Transverse colon (tissue), 4 donors: ENCODE measurements at regions not wholly inside any gene's neighbourhood (a gene's known extent, or its start where the extent isn't known, plus 50 kb on each side); places are given as distances from the start of the nearest gene placed in this dataset.

ENCODE experiments used
- DNase-seq: peaks from one replicate; pipeline ENCODE4 v3.0.0-alpha.2; 2019
- H3K27ac ChIP-seq, 4 donors: fragments of 200-600 bp; sonication (generic); 2 replicates each; pipeline ENCODE4 v1.5.1; 2016 to 2018; ENCODE audit warnings: inconsistent platforms in 4 of 4
- H3K27me3 ChIP-seq: fragments of 200-600 bp; sonication (generic); 2 replicates; pipeline ENCODE4 v1.5.1; 2017; ENCODE audit warnings: inconsistent platforms
- H3K36me3 ChIP-seq, 4 donors: fragments of 200-600 bp; sonication (generic); 2 replicates each; pipeline ENCODE4 v1.5.1; 2017 to 2019; ENCODE audit warnings: inconsistent platforms in 4 of 4
- H3K4me1 ChIP-seq, 4 donors: fragments of 200-600 bp; sonication (generic); 2 replicates each; pipeline ENCODE4 v1.5.1; 2017 to 2020; ENCODE audit warnings: inconsistent platforms in 4 of 4
- H3K4me3 ChIP-seq, 4 donors: fragments of 200-600 bp; sonication (generic); 1 replicate in 1 of 4; 2 replicates in 3 of 4; pipeline versions ENCODE4 v1.5.1 to v1.6.1; 2017 to 2019; ENCODE audit warnings: inconsistent platforms in 4 of 4
- H3K9me3 ChIP-seq, 2 donors: fragments of 200-600 bp; sonication (generic); 2 replicates each; pipeline ENCODE4 v1.5.1; 2017 to 2019; ENCODE audit warnings: inconsistent platforms in 2 of 2
- CTCF ChIP-seq, 5 experiments: fragments of 200-600 bp in 3 of 5; fragments of 450-650 bp in 2 of 5; sonication (generic) in 3 of 5; IDR thresholded peaks; 1 replicate in 2 of 5; 2 replicates in 3 of 5; pipeline ENCODE4 v1.5.1; 2016 to 2017; ENCODE audit warnings: antibody characterized with exemption in 5 of 5, inconsistent platforms in 3 of 5, mild to moderate bottlenecking in 2 of 5, moderate library complexity in 1 of 5
- EP300 ChIP-seq: sonication (generic); formaldehyde crosslinking; IDR thresholded peaks from one replicate; pipeline ENCODE4 v1.6.1; 2017; ENCODE audit warnings: antibody characterized with exemption, low read depth
- POLR2A ChIP-seq: fragments of 450-650 bp; IDR thresholded peaks from one replicate; pipeline ENCODE4 v1.6.1; 2016; ENCODE audit warnings: antibody characterized with exemption, mild to moderate bottlenecking, moderate library complexity
- POLR2AphosphoS5 ChIP-seq, 3 donors: sonication (generic); formaldehyde crosslinking; IDR thresholded peaks; one replicate each; pipeline ENCODE4 v1.6.1; 2016; ENCODE audit warnings: antibody characterized with exemption in 3 of 3
- WGBS, 2 donors: methylation state at CpG; one replicate each; pipeline ENCODE4 v1.1.5; 2018; ENCODE audit warnings: low coverage in 1 of 2; 5-methylcytosine and 5-hydroxymethylcytosine counted together
- in situ Hi-C, 4 donors: fragments of 200-750 bp; cut with MboI; loops; one replicate each; pipeline versions ENCODE4 v1.15.0 to v1.15.1; 2017; ENCODE audit warnings: low sequenced_read_pairs in 3 of 4, low pct_ligation_motif_present in 1 of 4, low pct_unique_long_range_greater_than_20kb in 1 of 4
- intact Hi-C: fragments of 100-400 bp; cut with DNase I; formaldehyde crosslinking; loops from one replicate; pipeline ENCODE4 v1.15.1; 2023; ENCODE audit warnings: low total_unique reads

- DNase-seq, result no peak
- Histone ChIP-seq H3K9me3 (no peaks in the 10 kb centered on the region), H3K27me3 (no peaks in the 10 kb centered on the region), H3K4me3 (no peak overlapping the region), H3K27ac (no peak overlapping the region), H3K36me3 (no peaks in the 10 kb centered on the region), H3K4me1 (no peaks in the 10 kb centered on the region)
- intact Hi-C loops, result no loop called here
- 60 to 69% methylated on average over 1 of the region's 1 CpG for WGBS, 2 donors
- in situ Hi-C loops, result no loop called here
- TF ChIP-seq POLR2AphosphoS5 (IDR thresholded peaks at IDR 0.05) (no peak), CTCF (IDR thresholded peaks at IDR 0.05) (no peak), POLR2A (no peak), EP300 (no peak)
Observed at GRCh38 chr3:70774641-70775040, 462.2 kb upstream of the MDFIC2 start.

DNA sequence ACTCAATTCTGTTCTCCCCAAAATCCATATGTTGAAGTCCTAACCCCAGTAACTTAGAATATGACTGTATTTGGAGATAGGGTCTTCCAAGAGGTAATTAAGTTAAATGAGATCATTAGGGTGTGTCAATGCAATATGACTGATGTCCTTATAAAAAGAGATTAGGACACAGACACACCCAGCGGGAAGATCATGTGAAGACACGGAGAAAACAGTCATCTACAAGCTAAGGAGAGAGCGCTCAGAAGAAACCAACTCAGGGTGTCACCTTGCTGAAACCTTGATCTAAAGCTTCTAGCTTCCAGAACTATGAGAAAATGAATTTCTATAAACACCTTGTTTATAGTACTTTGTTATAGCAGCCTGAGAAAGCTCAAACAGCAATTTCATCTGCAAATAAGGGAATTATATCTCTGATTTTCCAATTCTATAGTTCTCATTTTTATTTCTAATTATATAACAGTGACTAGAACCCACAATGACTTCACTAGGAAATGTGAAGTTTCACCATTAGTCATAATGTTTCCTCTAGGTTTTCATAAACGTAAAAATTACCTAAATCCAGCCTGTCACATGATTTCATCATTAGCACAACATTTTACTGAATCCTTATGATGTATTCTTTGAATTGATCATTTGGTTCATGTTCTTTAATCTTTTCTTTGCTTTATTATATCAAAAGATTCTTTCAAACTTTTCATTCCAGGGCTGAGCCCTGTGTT, 459.1 kb upstream of the MDFIC2 start:
- H3K4me1 ChIP-seq, result no peaks in the 10 kb centered on the region
- H3K36me3 ChIP-seq, result no peaks in the 10 kb centered on the region
- no peaks in the 10 kb centered on the region for H3K27me3 ChIP-seq
- TF ChIP-seq POLR2A (no peak), POLR2AphosphoS5 (IDR thresholded peaks at IDR 0.05) (no peak), EP300 (no peak), CTCF (IDR thresholded peaks at IDR 0.05) (no peak)
- no peak overlapping the region for H3K27ac ChIP-seq
- intact Hi-C loops (no loop called here), in situ Hi-C loops (no loop called here)
- 73 to 75% methylated on average over 4 of the region's 4 CpGs for WGBS, 2 donors
- H3K9me3 ChIP-seq, result no peaks in the 10 kb centered on the region
- H3K4me3 ChIP-seq, result no peak overlapping the region
- DNase-seq, result no peak

GRCh38 chr3:70770650-70771049, 458.2 kb upstream of the MDFIC2 start:
- 73 to 79% methylated on average over 1 of the region's 1 CpG for WGBS, 2 donors
- DNase-seq, result no peak
- Histone ChIP-seq H3K36me3 (no peaks in the 10 kb centered on the region), H3K27me3 (no peaks in the 10 kb centered on the region), H3K4me1 (no peaks in the 10 kb centered on the region), H3K9me3 (no peaks in the 10 kb centered on the region), H3K27ac (no peak overlapping the region), H3K4me3 (no peak overlapping the region)
- in situ Hi-C loops (no loop called here), intact Hi-C loops (no loop called here)
- TF ChIP-seq POLR2A, result no peak
- no peak for TF ChIP-seq CTCF (IDR thresholded peaks at IDR 0.05)
- no peak for TF ChIP-seq POLR2AphosphoS5 (IDR thresholded peaks at IDR 0.05)
- TF ChIP-seq EP300, result no peak

DNA sequence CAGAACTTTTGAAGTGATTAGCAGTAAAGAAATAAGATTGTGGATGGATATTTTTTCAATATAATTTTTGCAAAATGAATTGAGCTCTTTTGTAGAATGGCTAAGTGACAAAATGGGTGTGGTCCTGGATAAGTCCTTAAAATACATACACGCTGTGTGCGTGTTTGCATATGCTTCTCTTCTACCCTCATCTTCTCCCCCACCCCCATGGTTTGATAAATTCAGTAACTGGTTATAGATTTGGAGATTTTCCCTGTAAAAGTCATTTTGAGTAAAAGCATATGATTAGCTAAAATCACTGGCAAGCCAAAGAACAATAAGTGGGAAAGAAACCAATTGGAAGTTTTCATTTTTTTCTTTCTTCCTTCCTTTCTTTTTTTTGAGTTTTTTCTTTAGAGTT, 453.9 kb upstream of the MDFIC2 start:
- H3K4me3 ChIP-seq, result no peak overlapping the region
- H3K27me3 ChIP-seq, result no peaks in the 10 kb centered on the region
- no peak overlapping the region for H3K27ac ChIP-seq
- no peaks in the 10 kb centered on the region for H3K36me3 ChIP-seq
- WGBS, 2 donors, result 64 to 84% methylated on average over 2 of the region's 2 CpGs
- in situ Hi-C loops, result no loop called here
- TF ChIP-seq EP300 (no peak), CTCF (IDR thresholded peaks at IDR 0.05) (no peak), POLR2A (no peak), POLR2AphosphoS5 (IDR thresholded peaks at IDR 0.05) (no peak)
- intact Hi-C loops, result no loop called here
- H3K9me3 ChIP-seq, result no peaks in the 10 kb centered on the region
- DNase-seq, result no peak
- no peaks in the 10 kb centered on the region for H3K4me1 ChIP-seq
